Skeletal muscle cell (primary cell): ENCODE measurements at regions not wholly inside any gene's neighbourhood (a gene's known extent, or its start where the extent isn't known, plus 50 kb on each side); places are given as distances from the start of the nearest gene placed in this dataset.
"Not testable (repeated sequence)": the region's sequence is repeated elsewhere in the genome, so short reads cannot be mapped to it uniquely, and the experiment has no call there.

Experiments
- DNase-seq: peaks from one replicate; pipeline ENCODE4 v3.0.0-alpha.2; 2010; ENCODE audit warnings: low read depth
- H3K4me3 ChIP-seq: 2 replicates; pipeline ENCODE4 v1.5.1; 2011; ENCODE audit warnings: low read depth, mild to moderate bottlenecking, control low read depth, low read length, moderate library complexity

DNA sequence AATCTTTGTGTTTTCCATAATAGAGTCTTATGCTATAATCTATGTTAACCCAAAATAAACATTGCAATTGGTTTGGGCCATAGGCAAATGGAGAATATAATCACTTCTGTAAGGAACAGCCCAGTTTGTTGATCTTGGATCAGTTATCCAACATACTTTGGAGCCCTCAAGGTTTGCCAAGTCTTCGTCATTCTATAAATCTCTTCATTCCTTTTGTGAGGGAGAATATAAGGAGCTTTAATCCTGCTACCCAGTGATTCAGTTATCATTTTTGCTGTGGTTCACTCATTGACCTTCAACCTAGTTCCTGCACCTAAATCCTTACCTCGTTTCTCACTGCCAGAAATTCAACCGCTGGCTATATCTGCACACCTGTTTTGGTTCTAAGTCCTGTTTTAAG is 500.3 kb upstream of the PTCHD4 start:
- peak; percentile 47 for DNase-seq
- H3K4me3 ChIP-seq: no peak overlapping the region

DNA sequence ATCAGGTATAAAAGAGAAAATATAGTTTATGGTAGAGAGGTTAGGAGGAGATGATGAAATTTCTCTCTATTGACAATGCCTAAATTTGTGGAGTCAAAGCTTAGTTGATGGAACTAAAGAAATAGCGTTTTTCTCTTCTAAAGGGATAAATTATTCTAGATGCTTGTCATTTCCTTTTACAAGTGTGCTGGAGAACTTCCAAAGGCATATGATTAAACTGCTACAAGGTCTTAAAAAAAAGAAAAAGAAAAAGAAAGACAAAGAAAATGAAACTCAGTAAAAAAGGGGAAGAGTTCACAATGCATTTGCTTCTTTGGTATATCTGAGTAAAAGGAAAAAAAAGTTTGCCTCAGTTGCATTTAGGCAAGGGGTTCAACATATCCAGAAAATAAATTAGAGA is 499.8 kb upstream of the PTCHD4 start:
- peak; percentile 22 for DNase-seq
- H3K4me3 ChIP-seq: no peak overlapping the region

DNA sequence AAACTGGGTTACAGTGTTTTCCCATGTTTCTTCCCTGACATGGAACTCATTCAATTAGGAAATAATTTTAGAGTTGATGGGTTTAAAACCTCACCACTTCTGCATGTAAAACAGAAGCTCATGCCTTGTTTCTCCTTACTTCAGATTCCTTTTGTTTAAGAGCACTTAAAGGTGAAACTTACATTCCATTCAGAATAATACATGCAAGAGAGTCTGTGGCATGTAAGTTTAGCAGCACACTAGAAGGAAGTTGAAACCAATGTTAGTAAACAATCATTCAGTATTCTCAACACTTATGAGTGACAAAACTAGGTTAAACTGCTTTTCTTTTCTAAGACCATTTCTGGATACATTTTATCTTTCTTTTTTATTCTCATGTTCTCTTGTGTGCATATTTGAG is 495.6 kb upstream of the PTCHD4 start:
- no peak for DNase-seq
- no peak overlapping the region for H3K4me3 ChIP-seq

DNA sequence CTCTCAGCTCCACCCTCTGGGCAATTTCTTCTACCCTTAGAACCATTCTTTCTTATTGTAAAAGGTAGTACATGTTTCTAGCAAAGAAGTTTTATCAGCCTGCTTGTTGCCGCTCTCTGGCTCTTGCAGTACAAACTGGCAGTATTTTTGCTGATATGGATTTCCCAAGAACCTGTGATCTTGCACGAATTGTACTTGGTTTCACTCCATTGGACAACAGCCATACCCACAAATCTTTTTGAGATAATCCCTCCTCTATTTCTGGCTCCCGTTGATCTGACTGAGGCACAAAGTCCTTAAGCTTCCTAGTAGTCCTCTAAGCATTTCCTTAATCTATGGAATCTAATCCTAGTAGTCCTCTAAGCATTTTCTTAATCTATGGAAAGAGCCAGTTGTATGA is 487.0 kb upstream of the PTCHD4 start:
- H3K4me3 ChIP-seq: no peak overlapping the region
- no peak for DNase-seq

DNA sequence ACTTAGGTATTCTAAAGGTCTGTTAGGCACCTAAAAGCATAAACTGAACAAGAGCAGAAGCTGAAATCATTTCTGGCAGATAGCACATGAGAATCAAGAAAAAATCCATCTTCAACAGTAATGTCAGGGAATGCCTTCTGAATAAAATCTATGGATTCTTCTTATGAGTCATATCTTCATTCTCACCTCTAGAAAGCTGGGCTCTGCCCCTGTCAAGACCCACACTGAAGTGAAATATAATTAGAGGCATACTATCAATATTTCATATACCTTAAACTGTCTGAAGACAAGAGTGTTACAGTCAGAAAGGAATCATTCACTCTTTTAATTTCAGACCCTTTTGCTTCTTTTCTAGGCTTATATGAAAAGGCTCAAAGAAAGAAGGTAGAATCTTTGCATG is 485.8 kb upstream of the PTCHD4 start:
- no peak overlapping the region for H3K4me3 ChIP-seq

DNA sequence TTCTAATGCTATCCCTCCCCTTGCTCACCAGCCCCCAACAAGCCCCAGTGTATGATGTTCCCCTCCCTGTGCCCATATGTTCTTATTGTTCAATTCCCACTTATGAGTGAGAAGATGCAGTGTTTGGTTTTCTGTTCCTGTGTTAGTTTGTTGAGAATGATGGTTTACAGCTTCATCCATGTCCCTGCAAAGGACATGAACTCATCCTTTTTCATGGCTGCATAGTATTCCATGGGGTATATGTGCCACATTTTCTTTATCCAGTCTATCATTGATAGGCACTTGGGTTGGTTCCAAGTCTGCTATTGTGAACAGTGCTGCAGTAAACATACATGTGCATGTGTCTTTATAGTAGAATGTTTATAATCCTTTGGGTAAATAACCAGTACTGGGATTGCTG is 480.2 kb upstream of the PTCHD4 start:
- H3K4me3 ChIP-seq, DNase-seq: not testable (repeated sequence)

More for the DNA sequence above, 485.8 kb upstream of the PTCHD4 start:
- DNase-seq: no peak

DNA sequence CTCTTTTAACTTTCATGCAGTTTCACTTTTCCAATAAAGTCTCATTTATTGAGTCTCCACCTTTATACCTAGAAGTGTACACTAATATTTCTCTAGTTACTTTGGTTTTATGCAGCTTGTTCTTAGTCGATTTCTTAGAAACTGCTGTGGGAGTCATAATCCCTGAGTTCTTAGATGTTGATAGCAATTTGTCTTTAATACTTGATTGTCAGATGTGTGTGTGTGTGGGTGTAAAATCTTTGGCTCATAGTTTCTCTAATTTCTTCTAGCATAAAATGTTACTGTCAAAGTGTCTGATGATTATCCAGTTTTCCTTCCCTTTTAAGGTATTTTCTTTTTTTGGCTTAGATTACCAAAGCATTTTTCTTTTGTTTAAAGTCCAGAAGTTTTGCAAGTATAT is 473.8 kb upstream of the PTCHD4 start:
- no peak for DNase-seq
- H3K4me3 ChIP-seq: no peak overlapping the region

DNA sequence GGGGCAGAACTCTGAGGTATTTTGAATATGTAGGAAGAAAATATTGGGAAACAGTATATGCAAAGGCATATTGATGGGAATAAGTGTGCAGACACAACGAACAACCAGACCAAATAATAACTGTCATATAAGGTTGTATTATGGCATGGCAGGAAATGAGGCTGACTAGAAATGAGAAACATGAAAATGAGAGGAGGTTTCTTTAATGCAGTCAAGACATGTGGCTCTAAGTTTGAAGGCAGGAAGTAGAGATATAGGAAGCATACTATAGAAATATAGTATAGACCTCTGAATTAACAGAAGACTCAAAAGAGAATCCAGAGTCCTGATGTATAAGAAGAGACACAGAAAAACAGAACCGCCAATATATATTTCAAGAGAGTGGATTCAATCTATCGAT is 459.7 kb upstream of the PTCHD4 start:
- DNase-seq: no peak
- no peak overlapping the region for H3K4me3 ChIP-seq

DNA sequence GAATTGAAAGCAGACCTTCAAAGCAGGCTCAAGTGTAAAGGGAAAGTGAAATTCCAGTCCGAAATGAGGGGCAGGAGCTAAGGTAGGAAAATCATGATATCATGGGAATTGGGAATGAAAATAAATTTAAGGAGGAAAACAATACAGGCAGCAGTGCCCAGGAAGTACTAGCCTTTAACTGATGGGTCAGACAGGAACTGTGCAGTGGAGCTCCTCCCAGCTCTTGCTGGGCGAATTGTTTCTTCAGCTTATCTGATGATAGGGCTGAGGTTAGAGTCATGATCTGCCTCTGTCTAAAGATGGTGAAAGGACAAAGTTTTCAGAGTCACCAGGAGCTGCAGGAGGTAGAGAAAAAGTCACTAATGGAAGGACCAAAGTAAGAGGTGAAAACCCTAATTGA is 457.9 kb upstream of the PTCHD4 start:
- no peak overlapping the region for H3K4me3 ChIP-seq
- DNase-seq: no peak

DNA sequence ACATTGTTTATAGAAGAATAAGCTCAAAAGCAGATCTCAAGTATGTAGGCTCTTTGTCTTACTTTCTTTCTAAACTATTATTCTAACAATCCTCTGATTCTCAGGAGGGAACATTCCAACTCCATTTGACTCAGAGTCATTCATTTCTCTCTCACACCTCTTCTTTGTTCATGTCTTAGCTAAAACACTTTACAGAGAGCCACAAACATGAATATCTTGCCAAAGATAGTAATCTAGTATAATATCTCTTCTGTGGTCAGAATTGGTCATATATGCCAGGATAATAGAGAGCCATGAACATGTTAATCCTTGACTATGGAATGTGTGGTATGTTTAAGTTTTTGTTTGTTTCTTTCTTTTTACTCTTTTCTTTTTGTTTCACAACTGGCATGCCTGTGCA is 456.0 kb upstream of the PTCHD4 start:
- peak; percentile 4 for DNase-seq

DNA sequence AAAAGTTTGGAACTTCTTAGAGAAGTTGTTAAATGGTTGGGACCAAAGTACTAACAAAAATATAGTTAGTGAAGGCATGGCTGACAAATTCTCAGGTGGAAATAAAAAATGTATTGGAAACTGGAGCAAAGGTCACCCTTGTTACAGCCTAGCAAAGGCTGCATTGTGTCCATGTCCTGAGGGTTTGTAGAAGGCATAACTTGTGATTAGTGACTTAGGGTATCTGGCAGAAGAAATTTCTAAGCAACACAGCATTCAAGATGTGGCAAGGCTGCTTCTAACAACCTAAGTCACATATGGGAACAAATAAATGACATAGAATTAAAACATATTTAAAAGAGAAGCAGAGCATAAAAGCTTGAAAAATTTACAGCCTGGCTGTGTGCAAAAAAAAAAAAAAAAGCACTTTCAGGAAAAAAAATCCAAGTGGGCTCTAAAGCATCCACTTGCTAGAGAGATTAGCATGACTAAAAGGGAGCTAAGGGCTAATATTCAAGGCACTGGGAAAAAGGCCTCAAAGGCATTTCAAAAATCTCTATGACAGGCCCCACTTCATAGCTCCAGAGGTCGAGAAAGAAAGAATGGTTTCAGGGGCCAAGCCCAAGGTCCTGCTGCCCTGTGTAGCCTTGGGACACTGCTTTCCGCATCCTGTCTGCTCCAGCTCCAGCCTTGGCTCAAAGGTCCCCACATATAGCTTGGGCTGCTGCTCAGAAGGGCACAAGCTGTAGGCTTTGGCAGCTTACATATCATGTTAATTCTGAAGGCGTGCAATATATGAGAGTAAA is 453.2 kb upstream of the PTCHD4 start:
- DNase-seq: no peak
- H3K4me3 ChIP-seq: no peak overlapping the region

More for the DNA sequence above, 456.0 kb upstream of the PTCHD4 start:
- no peak overlapping the region for H3K4me3 ChIP-seq

DNA sequence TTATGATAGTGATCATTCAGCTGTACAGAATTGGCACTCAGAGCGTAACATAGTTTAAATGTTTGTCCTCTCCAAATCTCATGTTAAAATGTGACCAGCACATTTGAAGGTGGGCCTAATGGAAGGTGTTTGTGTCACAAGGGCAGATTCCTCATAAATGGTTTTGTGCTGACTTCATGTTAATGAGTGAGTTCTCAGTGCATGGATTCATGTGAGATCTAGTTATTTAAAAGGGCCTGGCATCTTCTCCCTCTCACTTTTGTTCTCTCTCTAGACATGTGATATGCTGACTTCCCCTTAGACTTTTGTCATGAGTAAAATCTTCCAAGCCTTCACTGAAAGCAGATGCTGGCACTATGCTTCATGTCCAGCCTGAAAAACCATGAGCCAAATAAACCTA is 452.4 kb upstream of the PTCHD4 start:
- no peak for DNase-seq
- H3K4me3 ChIP-seq: no peak overlapping the region

DNA sequence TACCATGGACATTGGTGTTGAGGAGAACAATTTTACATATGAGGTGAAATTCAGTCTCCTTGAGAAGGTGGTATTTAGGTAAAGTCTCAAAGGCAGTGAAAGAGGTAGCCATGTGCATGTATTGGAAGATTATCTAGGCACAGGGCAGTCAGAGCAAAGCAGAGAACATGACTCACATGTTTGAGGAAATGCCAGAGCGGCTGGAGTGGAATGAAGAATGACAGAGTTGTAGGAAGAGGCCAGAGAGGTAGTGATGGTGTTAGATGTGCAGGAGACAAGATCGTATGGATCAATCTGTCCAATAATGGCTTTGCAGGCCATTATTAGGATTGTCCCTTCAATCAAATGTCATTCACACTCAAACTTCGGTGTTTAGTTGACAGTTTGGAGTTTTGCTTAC is 449.4 kb upstream of the PTCHD4 start:
- no peak overlapping the region for H3K4me3 ChIP-seq
- DNase-seq: peak; percentile 15

DNA sequence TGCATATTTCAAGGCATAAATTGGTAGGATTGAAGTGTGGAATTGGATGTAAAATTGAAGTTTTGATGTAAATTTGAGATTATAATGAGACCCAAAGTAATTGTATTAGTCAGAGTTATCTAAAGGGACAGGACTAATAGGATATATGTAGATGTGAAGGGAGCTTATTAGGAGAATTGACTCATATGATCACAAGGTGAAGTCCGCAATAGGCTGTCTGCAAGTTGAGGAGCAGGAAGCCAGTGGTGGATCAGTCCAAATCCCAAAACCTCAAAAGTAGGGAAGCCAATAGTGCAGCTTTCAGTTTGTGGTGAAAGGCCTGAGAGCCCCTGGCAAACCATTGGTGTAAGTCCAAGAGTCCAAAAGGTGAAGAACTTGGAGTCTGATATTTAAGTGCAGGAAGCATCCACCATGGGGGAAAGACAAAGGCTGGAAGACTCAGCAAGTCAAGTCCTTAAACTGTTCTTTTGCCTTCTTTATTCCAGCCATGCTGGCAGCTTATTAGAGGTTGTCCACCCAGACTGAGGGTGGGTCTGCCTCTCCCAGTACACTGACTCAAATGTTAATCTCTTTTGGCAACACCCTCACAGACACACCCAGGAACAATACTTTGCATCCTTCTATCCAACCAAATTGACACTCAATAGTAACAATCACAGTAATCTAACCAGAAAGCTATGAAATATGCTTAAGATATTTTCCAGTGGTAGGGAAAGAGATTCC is 442.6 kb upstream of the PTCHD4 start:
- no peak overlapping the region for H3K4me3 ChIP-seq
- DNase-seq: no peak

DNA sequence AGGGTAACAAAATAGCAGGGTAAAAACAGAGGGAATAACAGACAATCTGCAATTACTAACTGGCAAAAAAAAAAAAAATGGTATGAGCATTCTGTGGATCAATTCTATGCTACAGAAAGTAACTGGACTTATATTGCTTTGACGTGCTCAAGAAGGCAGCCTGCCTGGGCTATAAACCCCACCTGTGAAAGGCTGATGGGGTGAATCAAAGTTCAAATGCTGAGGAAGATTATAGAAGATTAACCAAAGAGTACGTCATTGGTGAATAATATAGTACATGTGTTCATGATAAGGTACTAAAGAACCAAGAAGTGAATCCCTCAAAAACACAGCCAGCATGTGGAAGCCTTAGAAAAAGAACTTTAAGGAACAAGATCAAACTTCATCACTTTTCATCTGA is 441.9 kb upstream of the PTCHD4 start:
- no peak for DNase-seq
- H3K4me3 ChIP-seq: no peak overlapping the region

DNA sequence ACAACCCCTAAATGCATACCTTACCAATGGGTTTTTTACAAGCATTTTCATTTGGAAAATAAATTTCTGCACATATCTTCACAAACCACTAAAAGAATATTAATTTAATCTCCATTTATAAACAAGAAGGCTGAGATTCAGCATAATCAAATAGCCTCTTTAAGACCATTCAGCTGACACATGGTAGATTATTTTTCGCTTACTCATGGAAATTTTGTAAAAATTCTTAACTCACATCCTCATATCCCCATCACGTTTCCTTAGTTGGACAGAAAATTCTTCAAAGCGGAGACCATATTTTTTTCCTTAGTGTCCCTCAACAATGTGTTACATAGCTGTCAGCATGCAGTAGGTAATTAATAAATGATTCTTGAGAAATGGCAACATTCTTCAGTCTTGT is 439.6 kb upstream of the PTCHD4 start:
- DNase-seq: no peak
- H3K4me3 ChIP-seq: no peak overlapping the region

DNA sequence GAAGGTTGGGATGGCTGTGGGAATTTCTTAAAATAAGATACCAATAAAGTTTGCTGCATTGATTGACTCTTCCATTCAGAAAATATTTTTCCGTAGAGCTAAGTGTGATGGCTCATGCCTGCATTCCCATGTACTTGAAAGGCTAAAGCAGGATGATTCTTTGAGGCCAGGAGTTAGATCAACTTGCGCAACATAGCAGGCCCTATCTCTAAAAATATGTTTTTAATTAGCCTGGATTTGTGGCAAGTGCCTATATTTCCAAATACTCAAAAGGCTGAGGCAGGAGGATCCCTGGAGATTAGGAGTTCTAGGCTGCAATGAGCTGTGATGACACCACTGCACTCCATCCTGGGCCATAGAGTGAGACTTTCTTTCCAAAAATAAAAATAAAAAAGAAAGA is 431.2 kb upstream of the PTCHD4 start:
- peak; percentile 9 for DNase-seq
- no peak overlapping the region for H3K4me3 ChIP-seq

DNA sequence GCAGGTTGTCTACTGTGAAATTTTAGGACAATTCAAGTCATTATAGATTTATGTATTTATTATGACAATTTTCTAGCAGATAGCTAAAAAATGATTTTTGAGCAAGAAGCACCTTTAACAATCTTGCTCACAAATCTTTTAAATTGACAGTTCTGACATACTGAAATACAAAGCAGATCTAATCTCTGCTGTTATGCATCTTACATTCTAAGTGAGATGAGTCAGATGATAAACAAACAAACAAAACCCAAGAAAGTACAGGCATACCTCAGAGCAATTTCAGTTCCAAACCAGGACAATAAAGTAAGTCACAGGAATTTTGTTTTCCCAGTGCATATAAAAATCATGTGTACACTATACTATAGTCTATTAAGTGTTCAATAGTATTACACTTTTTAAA is 430.7 kb upstream of the PTCHD4 start:
- no peak for DNase-seq

DNA sequence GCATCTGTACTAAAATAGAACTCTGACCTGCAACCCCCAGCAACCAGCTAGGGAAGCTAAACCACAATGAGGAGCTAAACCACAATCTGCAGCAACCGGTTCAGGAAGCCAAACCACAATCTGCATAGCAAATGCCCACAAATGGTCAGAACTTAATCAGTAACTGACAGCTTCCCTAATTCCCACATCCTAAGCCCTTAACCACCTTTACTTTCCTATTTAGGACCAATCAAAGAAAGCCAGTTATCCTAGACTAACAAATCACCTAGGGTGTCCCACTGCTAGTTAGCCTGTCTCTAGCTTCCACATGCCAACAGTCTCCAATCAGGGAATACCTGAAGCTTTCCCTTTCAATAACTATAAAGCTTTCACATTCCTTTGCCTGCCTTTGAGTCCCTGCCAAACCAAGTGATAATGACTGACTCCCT is 424.6 kb upstream of the PTCHD4 start:
- H3K4me3 ChIP-seq: no peak overlapping the region
- peak; percentile 45 for DNase-seq

More for the DNA sequence above, 430.7 kb upstream of the PTCHD4 start:
- no peak overlapping the region for H3K4me3 ChIP-seq

DNA sequence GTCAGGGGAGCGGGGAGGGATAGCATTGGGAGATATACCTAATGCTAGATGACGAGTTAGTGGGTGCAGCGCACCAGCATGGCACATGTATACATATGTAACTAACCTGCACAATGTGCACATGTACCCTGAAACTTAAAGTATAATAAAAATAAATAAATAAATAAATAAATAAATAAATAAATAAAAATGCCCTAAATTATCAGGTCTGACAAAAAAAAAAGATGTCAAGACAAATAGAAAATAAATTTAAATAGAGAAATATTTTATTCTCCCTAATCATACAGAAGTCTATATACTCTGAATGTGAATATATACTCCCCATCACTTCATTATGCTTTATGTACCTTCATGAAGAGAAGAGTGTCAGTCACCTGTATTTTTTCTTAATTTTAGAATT is 420.0 kb upstream of the PTCHD4 start:
- DNase-seq: not testable (repeated sequence)

DNA sequence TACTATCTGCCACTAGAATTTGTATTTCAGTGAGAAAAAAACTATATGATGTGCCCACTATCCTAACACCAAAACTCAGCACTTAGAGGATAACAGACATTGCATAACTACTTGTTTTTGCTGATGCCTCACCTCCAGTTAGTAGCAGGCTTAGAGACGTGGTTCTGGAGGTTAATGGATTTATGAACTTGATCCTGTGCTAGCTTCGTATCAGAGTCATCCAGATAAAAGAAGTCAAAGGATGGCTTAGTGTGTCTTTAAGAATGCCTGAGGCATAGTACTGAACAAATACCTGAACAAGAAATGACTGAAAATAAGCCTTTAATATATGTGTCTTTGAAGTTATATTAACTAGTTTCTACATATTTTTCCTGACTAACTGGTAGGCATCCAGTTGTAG is 414.9 kb upstream of the PTCHD4 start:
- no peak overlapping the region for H3K4me3 ChIP-seq
- no peak for DNase-seq

More for the DNA sequence above, 420.0 kb upstream of the PTCHD4 start:
- not testable (repeated sequence) for H3K4me3 ChIP-seq
